ENCODE measurements at regions not wholly inside any gene's neighbourhood (a gene's known extent, or its start where the extent isn't known, plus 50 kb on each side); places are given as distances from the start of the nearest gene placed in this dataset.

GRCh38 chr18:25810736-25811135, 279.7 kb downstream of the SS18 start:
- no peak for DNase-seq (ENCODE audit: low read depth, low spot score)
- H4K20me1 ChIP-seq (ENCODE audit: insufficient read depth) = no peaks in the 10 kb centered on the region
- CTCF ChIA-PET = no interaction called here

More at GRCh38 chr18:25810736-25811135, 279.7 kb downstream of the SS18 start:
- H3K4me1 ChIP-seq (ENCODE audit: control insufficient read depth in 1 of 2, insufficient read depth in 2 of 2, low read length in 2 of 2) = no peaks in the 10 kb centered on the region
- no peaks in the 10 kb centered on the region for H3K79me2 ChIP-seq (ENCODE audit: insufficient read depth, low read length)
- ATAC-seq = no peak
- ChIA-PET RAD21 (ENCODE audit: low non-redundant PET in 1 of 2, low total read pairs in 2 of 2, uncharacterized antibody in 2 of 2, unreplicated experiment in 2 of 2) (no interaction called here), POLR2A (no interaction called here)
- no peak overlapping the region for H2AFZ ChIP-seq (ENCODE audit: low read depth, low read length, poor library complexity, severe bottlenecking)
- H3K4me2 ChIP-seq (ENCODE audit: low read length) = no peak overlapping the region
- no peak overlapping the region for H3K27ac ChIP-seq (ENCODE audit: low read depth, low read length)
- TF ChIP-seq REST (IDR thresholded peaks at IDR 0.05; ENCODE audit: low read depth) = no peak
- no peak for TF ChIP-seq CBX3 (IDR thresholded peaks at IDR 0.05; ENCODE audit: low read depth)
- no peak for TF ChIP-seq EZH2phosphoT487 (IDR thresholded peaks at IDR 0.05; ENCODE audit: borderline replicate concordance)
- no peak for TF ChIP-seq ZBTB33 (IDR thresholded peaks at IDR 0.05; ENCODE audit: extremely low read depth, insufficient replicate concordance, low read length)
- TF ChIP-seq SP1 (IDR thresholded peaks at IDR 0.05; ENCODE audit: low read depth) = no peak
- no peak for TF ChIP-seq FOSL1 (IDR thresholded peaks at IDR 0.05; ENCODE audit: low read depth)
- TF ChIP-seq YY1 (IDR thresholded peaks at IDR 0.05; ENCODE audit: extremely low read depth, insufficient replicate concordance, low read depth, low read length) = no peak
- TF ChIP-seq EGR1 (IDR thresholded peaks at IDR 0.05; ENCODE audit: low read depth) = no peak
- TF ChIP-seq ZFX (IDR thresholded peaks at IDR 0.05) = no peak
- TF ChIP-seq EZH2 (IDR thresholded peaks at IDR 0.05) = no peak
- TF ChIP-seq MAX (IDR thresholded peaks at IDR 0.05) = no peak
- TF ChIP-seq SRF (IDR thresholded peaks at IDR 0.05; ENCODE audit: low read depth) = no peak
- BruUV-seq (replicated peaks) = no TSS peak
- no peaks in the 10 kb centered on the region for H3K36me3 ChIP-seq (ENCODE audit: control insufficient read depth in 1 of 2, insufficient read depth in 2 of 2, low read length in 2 of 2)
- H3K27me3 ChIP-seq (ENCODE audit: insufficient read depth, low read length) = peaks cover 27% of the 10 kb centered on the region
- H3K9me2 ChIP-seq (ENCODE audit: insufficient read depth) = no peaks in the 10 kb centered on the region
- H3K9me3 ChIP-seq (ENCODE audit: control insufficient read depth in 1 of 2, insufficient read depth in 1 of 2, low read depth in 1 of 2, low read length in 2 of 2) = no peaks in the 10 kb centered on the region
- no peak overlapping the region for H3K4me3 ChIP-seq (replicated peaks in 1 of 2; ENCODE audit: low read depth in 1 of 2, low read length in 2 of 2)
- no peak overlapping the region for H3K9ac ChIP-seq (ENCODE audit: low read length)
- intact Hi-C loops (cut with micrococcal nuclease) = no loop called here

Measured in HCT116 (cell line).